ENCODE measurements at regions not wholly inside any gene's neighbourhood (a gene's known extent, or its start where the extent isn't known, plus 50 kb on each side); places are given as distances from the start of the nearest gene placed in this dataset.

GRCh38 chr14:78028471-78028870, 141.7 kb upstream of the NRXN3 start:
- Histone ChIP-seq H3K4me3 (no peak overlapping the region), H2AFZ (no peak overlapping the region), H3K36me3 (replicated peaks; ENCODE audit: insufficient read depth, low read depth) (no peaks in the 10 kb centered on the region), H3K9me2 (replicated peaks; ENCODE audit: insufficient read depth) (no peaks in the 10 kb centered on the region), H3K27ac (no peak overlapping the region), H3K4me2 (no peak overlapping the region), H3K27me3 (peaks cover 32% of the 10 kb centered on the region), H4K20me1 (ENCODE audit: insufficient read depth, poor library complexity, severe bottlenecking) (no peaks in the 10 kb centered on the region), H3K9me3 (ENCODE audit: low read depth) (no peaks in the 10 kb centered on the region), H3K79me2 (no peaks in the 10 kb centered on the region), H3K4me1 (ENCODE audit: insufficient read depth) (no peaks in the 10 kb centered on the region)
- TF ChIP-seq CTCF (IDR thresholded peaks at IDR 0.05; ENCODE audit: poor library complexity), result no peak
- no peak for TF ChIP-seq EZH2 (IDR thresholded peaks at IDR 0.05; ENCODE audit: borderline replicate concordance)
- no peak for TF ChIP-seq EZH2phosphoT487 (IDR thresholded peaks at IDR 0.05; ENCODE audit: low read depth, severe bottlenecking, unreplicated experiment)
- DNase-seq (ENCODE audit: low spot score), result no peak
- 89% methylated on average over 1 of the region's 1 CpG for WGBS (ENCODE audit: low lambda C conversion rate, missing lambda C conversion rate)

- Histone ChIP-seq H3K36me3 (replicated peaks; ENCODE audit: insufficient read depth, low read depth) (no peaks in the 10 kb centered on the region), H3K27me3 (peaks cover 33% of the 10 kb centered on the region), H4K20me1 (ENCODE audit: insufficient read depth, poor library complexity, severe bottlenecking) (no peaks in the 10 kb centered on the region), H3K4me3 (no peak overlapping the region), H2AFZ (no peak overlapping the region), H3K27ac (no peak overlapping the region), H3K4me2 (no peak overlapping the region), H3K9me2 (replicated peaks; ENCODE audit: insufficient read depth) (no peaks in the 10 kb centered on the region), H3K4me1 (ENCODE audit: insufficient read depth) (no peaks in the 10 kb centered on the region), H3K79me2 (no peaks in the 10 kb centered on the region), H3K9me3 (ENCODE audit: low read depth) (no peaks in the 10 kb centered on the region)
- 19% methylated on average over 12 of the region's 16 CpGs for WGBS (ENCODE audit: low lambda C conversion rate, missing lambda C conversion rate)
- DNase-seq (ENCODE audit: low spot score), result no peak
- TF ChIP-seq EZH2phosphoT487 (IDR thresholded peaks at IDR 0.05; ENCODE audit: low read depth, severe bottlenecking, unreplicated experiment), result no peak
- TF ChIP-seq EZH2 (IDR thresholded peaks at IDR 0.05; ENCODE audit: borderline replicate concordance), result no peak
- TF ChIP-seq CTCF (IDR thresholded peaks at IDR 0.05; ENCODE audit: poor library complexity), result no peak
Observed at GRCh38 chr14:78029601-78030372, 140.4 kb upstream of the NRXN3 start.

- peaks cover 6% of the 10 kb centered on the region for H3K27me3 ChIP-seq
- WGBS (ENCODE audit: low lambda C conversion rate, missing lambda C conversion rate), result 87% methylated on average over 1 of the region's 1 CpG
- no peaks in the 10 kb centered on the region for H3K9me3 ChIP-seq (ENCODE audit: low read depth)
- no peaks in the 10 kb centered on the region for H3K9me2 ChIP-seq (replicated peaks; ENCODE audit: insufficient read depth)
- H2AFZ ChIP-seq, result no peak overlapping the region
- H4K20me1 ChIP-seq (ENCODE audit: insufficient read depth, poor library complexity, severe bottlenecking), result no peaks in the 10 kb centered on the region
- H3K4me2 ChIP-seq, result no peak overlapping the region
- H3K4me3 ChIP-seq, result no peak overlapping the region
- DNase-seq (ENCODE audit: low spot score), result no peak
- no peaks in the 10 kb centered on the region for H3K4me1 ChIP-seq (ENCODE audit: insufficient read depth)
- TF ChIP-seq CTCF (IDR thresholded peaks at IDR 0.05; ENCODE audit: poor library complexity), result no peak
- no peak for TF ChIP-seq EZH2 (IDR thresholded peaks at IDR 0.05; ENCODE audit: borderline replicate concordance)
- TF ChIP-seq EZH2phosphoT487 (IDR thresholded peaks at IDR 0.05; ENCODE audit: low read depth, severe bottlenecking, unreplicated experiment), result no peak
- H3K79me2 ChIP-seq, result no peaks in the 10 kb centered on the region
- no peak overlapping the region for H3K27ac ChIP-seq
- H3K36me3 ChIP-seq (replicated peaks; ENCODE audit: insufficient read depth, low read depth), result no peaks in the 10 kb centered on the region
Observed at GRCh38 chr14:78043349-78043748, 126.8 kb upstream of the NRXN3 start.

Data from hepatocyte (in vitro differentiated cells).